BE2C (cell line): ENCODE measurements at regions not wholly inside any gene's neighbourhood (a gene's known extent, or its start where the extent isn't known, plus 50 kb on each side); places are given as distances from the start of the nearest gene placed in this dataset.
A peak's percentile ranks its signal among the peaks of the same experiment; 100 is the strongest.

ENCODE experiments used
- DNase-seq: peaks from one replicate; pipeline ENCODE4 v3.0.0-alpha.2; 2020
- H3K27me3 ChIP-seq: fragments of 250-450 bp; sonication (Bioruptor Pico); 2 replicates; pipeline ENCODE4 v1.5.1; 2020; ENCODE audit warnings: mild to moderate bottlenecking
- H3K36me3 ChIP-seq: fragments of 250-450 bp; sonication (Bioruptor Pico); 2 replicates; pipeline ENCODE4 v1.5.1; 2020; ENCODE audit warnings: mild to moderate bottlenecking
- H3K4me1 ChIP-seq: fragments of 250-450 bp; sonication (Bioruptor Pico); 2 replicates; pipeline ENCODE4 v1.5.1; 2020
- H3K4me3 ChIP-seq: 2 replicates; pipeline ENCODE4 v1.5.1; 2011; ENCODE audit warnings: low read depth, low read length
- H3K9me3 ChIP-seq: fragments of 250-450 bp; sonication (Bioruptor Pico); 2 replicates; pipeline ENCODE4 v1.5.1; 2020
- CTCF ChIP-seq: IDR thresholded peaks from 2 replicates; pipeline ENCODE4 v1.5.1; 2012; ENCODE audit warnings: mild to moderate bottlenecking, low read depth, low read length

GRCh38 chr5:124660229-124661093 lies 86.0 kb downstream of the ZNF608 start:
- DNase-seq = no peak
- Histone ChIP-seq H3K4me3 (no peak overlapping the region), H3K27me3 (no peaks in the 10 kb centered on the region), H3K4me1 (peaks cover 83% of the 10 kb centered on the region), H3K9me3 (no peaks in the 10 kb centered on the region), H3K36me3 (no peaks in the 10 kb centered on the region)
- TF ChIP-seq CTCF = no peak

DNA sequence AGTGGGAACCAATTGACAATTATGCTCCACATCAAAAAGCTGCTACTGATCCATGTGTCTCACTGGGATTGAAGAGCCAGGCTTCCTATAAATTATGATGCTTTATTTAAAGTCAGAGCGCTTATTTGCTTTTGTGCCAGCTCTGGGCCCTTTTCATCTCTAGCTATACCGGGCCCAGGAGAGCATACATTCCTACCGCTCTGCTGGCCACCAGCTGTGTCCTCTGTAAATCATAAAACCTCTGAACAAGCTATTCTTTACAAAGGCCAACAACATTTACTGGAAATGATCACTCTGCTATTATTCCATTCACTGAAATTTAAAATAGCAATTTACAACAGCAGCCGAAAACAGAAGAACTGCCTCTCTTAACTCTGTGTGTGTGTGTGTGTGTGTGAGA lies 86.6 kb downstream of the ZNF608 start:
- Histone ChIP-seq H3K27me3 (no peaks in the 10 kb centered on the region), H3K4me3 (no peak overlapping the region), H3K36me3 (no peaks in the 10 kb centered on the region), H3K4me1 (peaks cover 83% of the 10 kb centered on the region), H3K9me3 (no peaks in the 10 kb centered on the region)
- TF ChIP-seq CTCF = no peak
- DNase-seq = no peak

GRCh38 chr5:124658867-124659557 lies 87.4 kb downstream of the ZNF608 start:
- Histone ChIP-seq H3K4me3 (peak overlapping the region; percentile 15), H3K27me3 (no peaks in the 10 kb centered on the region), H3K4me1 (peaks cover 82% of the 10 kb centered on the region), H3K36me3 (no peaks in the 10 kb centered on the region), H3K9me3 (no peaks in the 10 kb centered on the region)
- TF ChIP-seq CTCF = no peak
- peak; percentile 37 for DNase-seq

- Histone ChIP-seq H3K9me3 (no peaks in the 10 kb centered on the region), H3K27me3 (no peaks in the 10 kb centered on the region), H3K36me3 (no peaks in the 10 kb centered on the region), H3K4me3 (peak overlapping the region; percentile 36), H3K4me1 (peaks cover 65% of the 10 kb centered on the region)
- peak; percentile 40 for DNase-seq
- TF ChIP-seq CTCF = no peak
These were observed 90.4 kb downstream of the ZNF608 start for GRCh38 chr5:124655921-124656511.

GRCh38 chr5:124655251-124655917 lies 91.1 kb downstream of the ZNF608 start:
- Histone ChIP-seq H3K4me1 (peaks cover 65% of the 10 kb centered on the region), H3K9me3 (no peaks in the 10 kb centered on the region), H3K27me3 (no peaks in the 10 kb centered on the region), H3K36me3 (no peaks in the 10 kb centered on the region), H3K4me3 (peak overlapping the region; percentile 36; the same call in 1 of the 2 replicates)
- TF ChIP-seq CTCF = no peak
- DNase-seq = no peak
